GM19035 (cell line): ENCODE measurements at regions not wholly inside any gene's neighbourhood (a gene's known extent, or its start where the extent isn't known, plus 50 kb on each side); places are given as distances from the start of the nearest gene placed in this dataset.
A peak's percentile ranks its signal among the peaks of the same experiment; 100 is the strongest.

Experiments used
- ATAC-seq: cut with Tn5 transposase; IDR thresholded peaks from one replicate; pipeline ENCODE4 v1.9.1; 2021; ENCODE audit not compliant: unreplicated experiment

DNA sequence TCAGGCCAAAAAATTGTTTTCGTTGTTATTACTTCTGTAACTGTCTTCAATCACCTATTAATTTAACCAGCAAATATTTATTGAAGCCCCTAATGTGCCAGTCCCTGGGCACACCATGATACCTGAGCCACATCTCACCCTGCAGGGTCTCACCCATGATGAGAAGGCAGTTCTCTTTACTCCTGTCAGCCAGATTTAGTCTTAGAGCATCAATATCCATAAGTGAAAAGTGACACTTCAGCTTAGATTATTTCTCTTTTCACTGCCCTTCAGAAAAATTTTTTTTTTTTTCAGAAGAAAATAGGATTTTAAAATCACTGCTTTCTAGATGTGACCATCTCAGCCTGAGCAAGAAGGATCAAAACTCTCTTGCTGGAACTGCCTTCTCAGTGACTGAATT lies 258.6 kb upstream of the NFE2L3 start:
- no peak for ATAC-seq

DNA sequence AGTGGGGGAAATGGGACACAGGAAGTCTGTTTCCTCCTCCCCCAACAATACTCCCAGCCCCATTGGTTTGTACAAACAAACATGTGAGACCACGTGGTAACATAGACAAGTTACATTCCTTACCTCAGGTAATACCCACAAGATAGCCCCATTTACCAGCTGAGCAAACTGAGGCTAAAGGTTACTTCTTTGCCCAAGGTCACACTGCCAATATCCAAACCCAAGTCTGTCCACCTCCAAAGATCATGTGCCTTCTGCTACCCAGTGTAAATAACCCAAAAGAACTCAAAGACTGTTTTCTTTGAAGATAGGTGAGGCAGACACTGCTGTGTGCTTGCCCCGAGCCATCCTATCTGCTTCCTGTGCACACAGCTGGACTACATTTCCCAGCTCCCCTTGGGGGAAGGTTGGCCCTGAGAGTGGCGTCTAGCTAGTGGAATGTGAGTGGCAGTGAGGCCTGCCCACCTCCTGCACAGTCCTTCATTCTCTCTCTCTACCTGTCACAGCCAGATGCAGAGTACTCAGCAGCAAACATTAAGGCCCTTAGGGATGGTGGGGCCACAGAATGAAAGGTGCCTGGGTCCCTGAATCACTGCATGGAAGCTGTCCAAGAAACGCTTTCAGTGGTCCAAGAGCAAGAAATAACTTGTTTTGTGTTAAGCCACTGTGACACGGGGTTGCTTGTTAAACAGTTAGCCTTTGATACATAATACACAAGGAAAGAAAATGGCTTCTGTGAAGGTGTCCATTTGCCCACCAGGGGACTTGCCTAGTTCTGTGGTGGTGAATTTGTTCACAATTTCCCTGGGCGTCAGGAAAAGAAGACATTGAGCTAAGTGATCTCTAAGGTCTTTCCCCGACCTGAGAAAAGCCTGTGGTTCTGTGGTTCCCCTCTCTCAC lies 257.7 kb upstream of the NFE2L3 start:
- ATAC-seq = no peak

DNA sequence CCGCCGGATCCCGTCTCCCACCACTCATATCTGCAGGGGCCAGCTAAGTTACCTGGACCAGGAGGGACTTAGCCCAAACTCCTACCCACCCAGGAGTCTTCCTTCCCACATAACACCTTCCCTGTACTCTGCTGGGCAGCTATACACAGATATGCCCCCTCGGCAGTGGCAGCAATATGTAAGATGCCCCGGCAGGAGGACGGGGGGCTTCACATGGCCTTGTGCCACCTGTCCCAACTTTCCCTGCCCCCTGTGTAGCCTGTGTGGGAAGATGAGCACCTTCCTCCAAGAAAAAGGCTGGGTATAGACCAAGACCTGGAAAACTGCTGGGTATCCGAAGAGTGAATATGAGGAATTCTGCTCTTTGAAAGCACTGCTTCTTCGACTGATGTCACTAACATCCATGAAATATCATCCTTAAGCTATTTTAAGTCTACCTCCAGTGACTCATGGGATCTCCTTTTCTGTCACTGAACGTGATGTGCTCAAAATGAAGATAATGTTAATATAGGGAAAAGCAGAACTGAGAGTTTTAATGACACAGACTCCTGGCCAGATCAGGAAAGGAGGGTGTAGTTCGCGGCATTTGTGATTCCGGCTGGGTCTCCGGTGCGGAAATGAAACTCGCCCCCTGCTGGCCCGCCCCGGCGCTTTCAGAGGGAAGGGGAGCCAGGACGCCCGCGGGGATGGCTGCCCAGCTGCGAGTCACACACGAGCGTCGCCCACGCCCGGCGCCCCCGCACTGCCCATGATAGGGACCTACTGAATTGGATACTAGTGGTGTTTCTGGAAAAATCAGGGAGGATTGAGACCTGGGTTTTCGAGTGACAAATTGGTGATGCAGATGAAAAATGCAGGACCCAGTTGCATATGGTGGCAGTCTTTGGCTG lies 256.9 kb upstream of the NFE2L3 start:
- peak; percentile 72 for ATAC-seq

DNA sequence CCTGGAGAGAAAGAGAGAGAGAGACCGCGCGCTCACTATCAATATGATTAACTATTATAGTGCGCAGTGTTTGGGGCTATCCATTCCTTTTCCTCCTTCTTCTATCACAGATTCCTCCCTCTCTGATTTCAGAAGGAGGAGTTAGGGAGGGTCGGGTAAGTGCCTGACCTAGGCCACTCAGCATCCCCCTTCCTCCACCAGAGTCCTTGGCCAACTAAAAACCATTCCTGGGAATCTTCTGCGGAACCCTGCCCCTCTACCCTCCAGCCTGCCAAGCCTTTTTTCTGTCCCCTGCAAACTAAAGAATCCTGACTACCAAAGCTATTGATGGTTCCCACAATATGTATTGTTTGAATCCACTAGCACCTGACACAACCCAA lies 256.2 kb upstream of the NFE2L3 start:
- no peak for ATAC-seq

DNA sequence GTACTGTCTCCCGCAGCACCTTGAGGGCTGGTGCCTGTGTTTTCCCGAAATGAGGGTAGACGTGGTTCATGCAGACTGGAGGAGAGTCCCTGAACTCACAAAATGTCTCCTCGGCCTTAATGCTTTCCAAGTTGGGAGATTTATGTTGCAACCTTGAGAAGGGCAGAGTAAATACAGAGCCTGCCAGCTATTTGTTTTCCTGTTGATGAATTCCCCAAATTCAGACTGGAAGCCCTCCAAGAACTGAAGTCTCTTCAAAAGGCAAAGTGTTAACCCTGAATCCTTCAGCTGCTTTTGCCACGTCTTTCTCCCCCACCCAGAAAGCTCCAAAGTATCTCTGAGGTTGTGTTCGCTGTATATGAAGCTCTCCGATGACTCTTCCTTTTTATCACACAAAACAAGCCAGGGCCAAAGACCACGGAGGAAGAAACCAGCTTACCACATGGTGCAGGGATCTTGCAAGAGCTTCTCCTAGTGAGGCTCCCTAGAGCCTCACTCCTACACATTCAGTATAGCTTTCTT lies 254.7 kb upstream of the NFE2L3 start:
- ATAC-seq = no peak

DNA sequence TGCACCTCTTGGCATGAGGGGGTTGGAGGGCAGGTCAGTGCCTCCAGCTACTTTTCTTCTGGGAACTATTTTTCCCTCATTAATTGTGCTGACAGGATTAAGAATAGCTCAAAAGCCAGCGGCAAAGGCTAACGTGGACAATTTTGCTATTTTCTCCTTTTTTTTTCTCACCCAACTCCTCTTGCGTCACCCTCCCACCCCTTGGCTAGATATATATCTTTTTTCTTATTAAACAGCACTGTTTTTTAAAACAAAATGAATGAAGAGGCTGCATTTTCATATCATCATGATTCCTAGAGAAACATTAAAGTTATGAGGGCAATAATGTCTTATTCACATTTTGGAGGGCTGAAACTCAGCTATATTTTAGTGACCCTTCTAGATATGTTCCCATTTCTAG lies 251.8 kb upstream of the NFE2L3 start:
- no peak for ATAC-seq

DNA sequence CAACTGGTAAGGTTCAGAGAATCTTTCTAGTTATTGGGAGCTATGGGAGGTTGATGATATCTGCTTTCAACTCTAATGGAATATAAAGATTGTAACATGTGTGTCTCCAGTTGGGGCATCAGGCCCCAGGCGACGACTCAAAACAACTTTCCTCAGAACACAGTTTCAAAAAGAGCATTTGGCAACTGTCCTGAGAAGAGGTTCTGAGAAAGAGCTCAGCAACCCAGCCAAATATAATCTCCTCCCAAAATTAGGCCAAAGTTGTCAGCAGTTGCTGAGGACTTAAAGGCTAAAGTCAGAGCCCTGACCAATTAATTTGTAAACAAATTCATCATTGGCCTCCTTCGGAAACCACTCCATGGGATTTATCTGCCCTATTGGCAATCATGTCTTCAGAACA lies 251.1 kb upstream of the NFE2L3 start:
- no peak for ATAC-seq

DNA sequence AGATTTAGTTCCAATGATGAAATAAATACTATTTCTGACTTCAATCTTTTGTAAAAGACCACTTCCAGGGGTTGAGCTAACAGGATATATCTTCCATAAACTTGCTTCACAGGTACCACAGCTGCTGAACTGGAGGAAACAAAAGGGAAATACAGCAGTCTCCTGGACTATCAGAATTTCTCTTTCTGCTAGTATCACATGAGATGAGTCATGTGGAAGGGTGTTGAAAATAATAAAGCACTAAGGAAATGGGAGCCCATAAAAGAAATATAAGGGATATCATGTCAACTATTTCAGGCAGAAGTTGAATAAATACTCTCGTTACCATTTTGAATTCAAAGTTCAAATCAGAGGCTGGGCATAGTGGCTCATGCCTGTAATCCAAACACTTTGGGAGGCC lies 250.3 kb upstream of the NFE2L3 start:
- ATAC-seq = no peak

DNA sequence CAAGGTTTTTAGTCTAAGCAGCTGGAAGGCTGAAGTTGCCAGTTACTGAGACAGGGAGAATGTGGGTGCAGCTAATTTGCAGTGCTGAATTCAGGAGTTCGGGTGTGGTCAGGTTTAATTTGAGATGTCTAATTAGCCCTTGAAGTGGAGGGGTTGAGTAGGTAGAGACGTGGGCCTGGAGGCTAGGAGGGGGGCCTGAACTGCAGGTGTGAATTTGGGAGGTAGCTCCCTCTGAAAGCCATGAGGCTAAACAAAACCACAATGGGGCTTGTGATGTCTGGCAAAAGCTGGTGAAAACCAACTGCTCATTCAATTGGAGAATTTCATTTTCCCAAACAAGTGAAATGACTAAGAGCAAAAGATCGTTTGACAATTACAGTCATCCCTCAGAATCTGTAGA lies 246.0 kb upstream of the NFE2L3 start:
- ATAC-seq = no peak

DNA sequence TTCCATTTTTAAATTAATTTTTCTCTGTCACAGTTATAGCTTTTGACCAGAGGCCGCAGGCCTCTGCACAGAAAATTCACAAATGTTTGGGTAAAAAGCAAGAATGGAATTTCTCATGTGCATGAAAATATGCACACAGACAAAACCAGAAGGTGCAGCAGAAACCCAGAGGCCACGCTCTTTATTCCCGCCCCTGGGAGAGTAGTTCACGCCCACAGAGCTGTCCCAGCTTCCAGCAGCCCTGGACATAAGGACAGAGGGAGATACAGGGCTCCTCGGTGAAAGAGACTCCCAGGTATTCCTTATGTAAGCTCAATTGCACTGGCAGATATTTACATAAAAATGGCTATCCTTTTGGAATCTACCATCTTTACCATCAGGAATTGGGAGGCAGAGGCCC lies 245.2 kb upstream of the NFE2L3 start:
- no peak for ATAC-seq

DNA sequence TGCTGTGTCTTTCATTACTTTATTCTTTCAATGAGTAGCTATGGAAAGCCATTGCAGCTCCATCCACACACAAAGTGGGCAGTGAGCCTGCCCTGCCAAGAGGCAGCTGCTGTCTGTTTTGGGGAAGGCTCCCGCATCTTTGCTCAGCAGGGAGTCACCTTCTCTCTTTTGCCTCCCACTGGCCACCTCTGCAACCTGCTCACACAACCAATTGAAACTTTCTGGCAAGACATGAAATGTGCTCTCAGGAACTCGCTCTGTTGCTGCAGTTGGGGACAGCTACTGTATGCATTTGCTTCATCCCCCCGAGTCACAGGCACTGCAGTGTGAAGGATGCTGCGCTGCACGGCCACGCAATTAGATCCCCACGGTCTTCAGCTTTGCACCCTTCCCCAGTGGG lies 244.8 kb upstream of the NFE2L3 start:
- ATAC-seq = no peak

DNA sequence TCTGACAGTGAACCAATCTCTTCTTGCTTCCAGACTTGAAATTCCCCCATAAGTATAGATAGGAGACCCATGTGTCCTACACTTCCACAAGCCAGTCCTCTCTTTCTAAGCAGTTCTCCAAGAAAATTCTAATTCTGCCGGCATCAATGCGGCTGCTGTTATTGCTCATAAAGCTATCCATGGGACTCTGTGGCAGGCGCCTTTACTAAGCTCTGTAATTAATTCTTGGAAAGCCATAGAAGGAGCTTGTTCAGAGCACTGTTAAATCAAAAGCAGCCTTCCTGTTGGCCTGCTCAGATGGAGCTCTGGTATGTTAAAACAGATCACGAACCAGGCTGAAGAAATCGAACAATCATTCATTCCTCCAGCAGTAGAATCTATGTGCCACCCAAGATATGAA lies 244.3 kb upstream of the NFE2L3 start:
- no peak for ATAC-seq

DNA sequence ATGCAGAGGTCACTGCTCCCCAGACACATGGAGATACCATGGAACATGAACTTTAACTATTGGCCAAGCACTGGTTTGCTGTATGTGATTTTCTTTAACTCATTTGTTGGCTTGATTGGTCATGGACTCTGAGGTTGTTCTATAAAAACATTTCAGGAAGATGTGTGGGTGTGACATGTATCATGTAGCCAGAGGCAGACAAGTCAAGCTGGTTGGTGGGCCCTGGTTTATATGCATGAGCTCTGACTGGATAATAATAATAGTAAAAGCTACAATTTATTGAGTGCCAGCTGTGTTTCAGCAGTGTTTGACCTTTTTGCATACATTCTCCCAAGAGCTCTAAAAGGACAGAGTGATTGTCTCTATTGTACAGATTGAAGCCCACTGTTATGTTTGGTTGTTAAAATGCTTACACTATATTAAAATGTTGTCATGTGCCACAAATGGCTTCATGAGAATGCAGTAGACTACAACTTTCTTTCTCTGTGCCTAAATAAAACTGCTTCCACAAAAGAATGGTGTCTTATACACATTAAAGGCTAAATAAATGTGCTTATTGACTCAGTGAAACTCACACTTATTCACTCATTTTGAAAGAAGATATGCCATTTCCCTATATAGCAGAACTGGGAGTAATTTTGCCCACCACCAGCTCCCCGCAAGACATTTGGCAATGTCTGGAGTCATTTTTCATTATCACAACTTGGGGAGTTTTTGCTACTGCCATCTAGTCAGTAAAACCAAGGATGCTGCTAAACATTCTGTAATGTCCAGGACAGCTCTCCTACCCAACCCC lies 243.6 kb upstream of the NFE2L3 start:
- no peak for ATAC-seq

DNA sequence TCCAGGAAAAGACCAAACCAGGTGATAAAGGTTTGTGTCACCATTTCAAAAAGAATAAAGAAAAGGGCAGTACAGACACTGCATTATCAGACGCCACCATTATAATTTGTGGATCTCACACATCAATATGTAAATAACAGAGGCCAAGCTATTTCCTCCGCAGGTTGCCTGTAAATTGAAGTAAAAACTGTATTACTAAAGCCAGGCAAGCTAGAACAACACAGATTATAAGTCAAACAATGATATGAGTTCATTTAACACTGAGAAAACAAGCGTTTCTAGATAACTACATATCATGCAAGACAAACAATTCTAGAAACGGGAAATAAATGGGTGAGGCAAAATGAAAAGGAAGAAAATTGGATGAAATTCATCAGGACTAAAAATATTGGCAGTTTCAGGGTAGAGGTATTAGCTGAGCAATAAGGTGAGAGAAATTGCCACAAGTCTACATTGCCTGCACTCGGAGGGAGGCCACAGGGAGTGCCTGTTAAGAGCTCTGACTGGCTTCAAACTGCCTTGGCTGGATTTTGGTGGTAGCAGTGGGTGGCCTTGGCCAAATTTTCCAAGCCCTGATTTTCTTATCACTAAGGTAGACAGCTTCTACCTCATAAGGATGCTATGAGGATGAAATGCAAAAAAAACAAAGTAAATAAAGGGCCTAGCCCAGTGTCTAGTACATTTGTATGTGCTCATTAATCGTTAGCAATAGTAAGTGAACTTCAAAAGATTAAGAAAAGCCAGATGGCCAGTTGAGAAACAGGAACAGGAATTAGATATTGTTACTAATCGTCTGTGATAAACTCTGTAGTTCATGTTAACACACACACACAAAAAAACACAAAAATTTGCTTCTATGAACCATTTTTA lies 240.0 kb upstream of the NFE2L3 start:
- ATAC-seq = no peak

DNA sequence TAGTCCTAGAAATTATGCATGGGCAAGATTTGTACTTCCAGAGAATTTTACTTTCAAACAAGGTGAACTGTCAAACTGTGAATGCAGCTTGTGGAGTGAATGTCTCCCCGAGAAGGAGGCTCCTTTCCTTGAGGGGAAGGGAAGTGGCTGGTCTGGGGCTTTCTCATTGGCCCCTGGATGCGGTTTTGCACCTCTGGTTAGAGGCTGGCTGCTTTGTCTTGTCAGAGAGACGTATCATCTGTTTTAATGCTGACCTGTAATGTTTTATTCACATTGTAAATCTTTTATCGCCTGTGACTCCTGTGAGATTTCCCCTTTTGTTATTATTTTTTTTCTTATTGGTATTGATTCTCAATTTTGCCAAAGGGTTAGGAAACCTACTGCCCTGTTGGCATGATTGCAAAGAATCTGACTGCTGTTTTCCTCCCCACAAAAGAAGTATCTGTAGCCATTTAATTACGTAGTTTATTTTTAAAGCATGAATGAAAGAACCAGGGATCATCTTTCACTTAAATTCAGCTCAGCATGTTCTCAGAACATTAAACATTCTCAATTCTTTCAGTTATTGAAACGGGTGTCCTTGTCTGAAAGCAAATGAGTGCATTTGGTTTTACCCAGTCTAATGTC lies 238.3 kb upstream of the NFE2L3 start:
- no peak for ATAC-seq

DNA sequence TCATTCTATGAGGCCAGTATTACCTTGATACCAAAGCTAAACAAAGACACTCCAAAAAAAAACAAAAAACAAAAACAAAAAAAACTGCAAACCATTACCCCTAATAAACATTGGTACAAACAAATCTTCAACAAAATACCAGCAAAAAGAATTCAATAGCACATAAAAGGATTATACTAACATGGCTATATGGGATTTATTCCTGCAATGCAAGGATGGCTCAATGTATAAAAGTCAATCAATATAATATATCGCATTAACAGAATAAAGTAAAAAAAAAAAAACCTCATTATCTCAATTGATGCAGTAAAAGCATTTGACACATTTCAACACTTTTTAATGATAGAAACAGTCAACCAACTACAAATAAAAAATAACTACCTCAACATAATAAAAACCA lies 233.3 kb upstream of the NFE2L3 start:
- no peak for ATAC-seq

DNA sequence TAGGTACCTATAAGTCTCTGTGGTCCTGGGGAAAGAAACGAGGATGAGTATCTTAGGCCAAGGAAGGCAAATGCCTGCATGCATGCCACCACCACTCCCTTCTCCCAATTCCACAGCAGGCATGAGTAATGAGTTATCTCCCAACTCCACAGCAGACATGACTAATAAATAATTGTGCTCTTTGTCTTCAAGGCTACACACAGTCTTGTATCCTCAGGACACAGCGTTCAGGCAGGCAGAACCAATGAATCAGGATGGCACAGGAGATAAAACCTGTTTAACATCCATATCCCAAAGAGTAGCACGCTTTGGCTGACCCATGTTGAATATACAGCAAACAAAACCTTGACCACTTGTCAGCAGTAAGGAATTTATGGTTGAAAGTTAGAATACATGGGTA lies 229.7 kb upstream of the NFE2L3 start:
- no peak for ATAC-seq

DNA sequence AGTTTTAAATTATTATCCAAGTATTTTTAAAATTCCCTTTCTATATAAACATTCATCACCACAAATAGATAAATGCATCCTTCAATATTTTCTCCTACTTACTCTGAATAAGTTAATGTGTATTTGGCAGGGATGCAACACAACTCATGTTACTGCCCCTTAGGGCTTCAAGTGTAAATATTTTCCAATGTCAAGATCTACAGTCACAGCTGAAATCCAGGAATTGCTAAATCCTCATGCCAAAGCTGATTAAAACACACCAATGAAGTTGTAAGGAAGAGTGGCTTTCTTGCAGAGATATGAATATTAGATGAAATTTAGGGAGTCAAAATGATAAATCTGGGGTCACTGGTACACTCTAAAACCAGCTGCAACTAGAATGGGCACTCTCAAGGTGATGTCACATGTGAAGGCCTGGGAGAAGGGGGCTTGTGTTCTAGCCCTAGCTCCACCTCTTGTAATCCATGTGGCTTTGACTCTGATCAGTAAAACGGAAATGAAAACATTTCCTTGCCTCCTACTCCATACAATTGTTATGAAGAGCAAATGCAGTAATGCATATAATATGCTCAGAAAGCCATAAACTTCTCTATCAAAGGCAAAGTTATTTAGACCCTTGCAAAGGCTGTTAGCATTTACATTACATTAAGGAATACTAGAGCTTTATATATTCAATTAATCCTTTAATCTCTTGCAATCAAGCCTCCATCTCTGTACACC lies 228.1 kb upstream of the NFE2L3 start:
- no peak for ATAC-seq

DNA sequence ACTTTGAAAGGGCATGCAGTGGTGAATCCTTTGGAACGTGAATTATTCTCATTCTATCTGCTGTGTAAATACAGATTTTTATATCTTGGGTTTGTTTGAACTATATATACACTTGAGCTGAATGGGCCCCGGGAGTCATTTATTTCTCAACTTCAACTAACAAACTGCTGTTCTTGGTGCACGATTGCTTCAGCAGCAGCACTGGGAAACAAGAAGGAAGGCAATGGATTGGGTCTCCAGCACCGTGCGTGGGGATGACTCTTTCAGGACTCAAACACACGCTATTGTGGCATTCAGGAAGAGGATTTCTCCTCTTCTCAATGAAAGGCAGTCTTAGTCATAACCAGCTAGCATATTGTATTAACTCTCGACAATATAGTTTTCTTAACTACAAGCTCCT lies 226.0 kb upstream of the NFE2L3 start:
- ATAC-seq = no peak
